ENCODE measurements at regions not wholly inside any gene's neighbourhood (a gene's known extent, or its start where the extent isn't known, plus 50 kb on each side); places are given as distances from the start of the nearest gene placed in this dataset.

GRCh38 chr2:221264318-221264717 is 307.8 kb downstream of the EPHA4 start:
- TF ChIP-seq CTCF (IDR thresholded peaks at IDR 0.05; ENCODE audit: unreplicated experiment) = no peak
- no peaks in the 10 kb centered on the region for H3K36me3 Mint-ChIP-seq (ENCODE audit: insufficient read depth, unreplicated experiment)
- no peaks in the 10 kb centered on the region for H3K4me1 Mint-ChIP-seq (ENCODE audit: insufficient read depth, unreplicated experiment)
- intact Hi-C loops (cut with micrococcal nuclease) = no loop called here
- DNase-seq (ENCODE audit: unreplicated experiment) = no peak
- H3K4me3 Mint-ChIP-seq (ENCODE audit: unreplicated experiment) = no peak overlapping the region
- H3K27me3 Mint-ChIP-seq (ENCODE audit: insufficient read depth, unreplicated experiment) = no peaks in the 10 kb centered on the region
- ChIA-PET CTCF (interaction anchor here (0.6 kb wide), 1 partner anchor 301 kb away, joined by 3 read pairs; no protein-coding TSS in a partner anchor), POLR2A (no interaction called here)
- no TSS peak for BruUV-seq (replicated peaks)
- no peak overlapping the region for H3K27ac Mint-ChIP-seq (ENCODE audit: low read depth, unreplicated experiment)
- no peaks in the 10 kb centered on the region for H3K9me3 Mint-ChIP-seq (ENCODE audit: unreplicated experiment)

GRCh38 chr2:221267773-221268425 is 304.2 kb downstream of the EPHA4 start:
- DNase-seq (ENCODE audit: unreplicated experiment) = no peak
- no peak overlapping the region for H3K27ac Mint-ChIP-seq (ENCODE audit: low read depth, unreplicated experiment)
- no peaks in the 10 kb centered on the region for H3K9me3 Mint-ChIP-seq (ENCODE audit: unreplicated experiment)
- ChIA-PET POLR2A (no interaction called here), CTCF (interaction anchor here (0.8 kb wide), 1 partner anchor 301 kb away, joined by 3 read pairs; no protein-coding TSS in a partner anchor)
- BruUV-seq (replicated peaks) = no TSS peak
- H3K36me3 Mint-ChIP-seq (ENCODE audit: insufficient read depth, unreplicated experiment) = no peaks in the 10 kb centered on the region
- H3K4me1 Mint-ChIP-seq (ENCODE audit: insufficient read depth, unreplicated experiment) = no peaks in the 10 kb centered on the region
- no peak for TF ChIP-seq CTCF (IDR thresholded peaks at IDR 0.05; ENCODE audit: unreplicated experiment)
- no peak overlapping the region for H3K4me3 Mint-ChIP-seq (ENCODE audit: unreplicated experiment)
- H3K27me3 Mint-ChIP-seq (ENCODE audit: insufficient read depth, unreplicated experiment) = no peaks in the 10 kb centered on the region
- intact Hi-C loops (cut with micrococcal nuclease) = no loop called here

- no peak for DNase-seq (ENCODE audit: unreplicated experiment)
- POLR2A ChIA-PET = no interaction called here
- CTCF ChIA-PET = interaction anchor here (0.8 kb wide), 1 partner anchor 302 kb away, joined by 3 read pairs; no protein-coding TSS in a partner anchor
- no peak for TF ChIP-seq CTCF (IDR thresholded peaks at IDR 0.05; ENCODE audit: unreplicated experiment)
- H3K9me3 Mint-ChIP-seq (ENCODE audit: unreplicated experiment) = no peaks in the 10 kb centered on the region
- no peaks in the 10 kb centered on the region for H3K36me3 Mint-ChIP-seq (ENCODE audit: insufficient read depth, unreplicated experiment)
- no peaks in the 10 kb centered on the region for H3K27me3 Mint-ChIP-seq (ENCODE audit: insufficient read depth, unreplicated experiment)
- no peak overlapping the region for H3K4me3 Mint-ChIP-seq (ENCODE audit: unreplicated experiment)
- intact Hi-C loops (cut with micrococcal nuclease) = no loop called here
- H3K4me1 Mint-ChIP-seq (ENCODE audit: insufficient read depth, unreplicated experiment) = no peaks in the 10 kb centered on the region
- no TSS peak for BruUV-seq (replicated peaks)
- no peak overlapping the region for H3K27ac Mint-ChIP-seq (ENCODE audit: low read depth, unreplicated experiment)
Measured at GRCh38 chr2:221268631-221269030, 303.5 kb downstream of the EPHA4 start.

- Mint-ChIP-seq H3K27ac (ENCODE audit: low read depth, unreplicated experiment) (no peak overlapping the region), H3K36me3 (ENCODE audit: insufficient read depth, unreplicated experiment) (peaks cover 7% of the 10 kb centered on the region), H3K4me1 (ENCODE audit: insufficient read depth, unreplicated experiment) (no peaks in the 10 kb centered on the region), H3K27me3 (ENCODE audit: insufficient read depth, unreplicated experiment) (no peaks in the 10 kb centered on the region), H3K9me3 (ENCODE audit: unreplicated experiment) (no peaks in the 10 kb centered on the region), H3K4me3 (ENCODE audit: unreplicated experiment) (no peak overlapping the region)
- CTCF ChIA-PET = no interaction called here
- TF ChIP-seq CTCF (IDR thresholded peaks at IDR 0.05; ENCODE audit: unreplicated experiment) = no peak
- intact Hi-C loops (cut with micrococcal nuclease) = no loop called here
- no peak for DNase-seq (ENCODE audit: unreplicated experiment)
- BruUV-seq (replicated peaks) = no TSS peak
- POLR2A ChIA-PET = interaction anchor here (0.6 to 0.7 kb wide), 2 partner anchors 429 to 584 kb away, joined by 3 to 4 read pairs; no protein-coding TSS in a partner anchor
Measured at GRCh38 chr2:221270806-221271205, 301.3 kb downstream of the EPHA4 start.
